ENCODE measurements at regions not wholly inside any gene's neighbourhood (a gene's known extent, or its start where the extent isn't known, plus 50 kb on each side); places are given as distances from the start of the nearest gene placed in this dataset.

DNA sequence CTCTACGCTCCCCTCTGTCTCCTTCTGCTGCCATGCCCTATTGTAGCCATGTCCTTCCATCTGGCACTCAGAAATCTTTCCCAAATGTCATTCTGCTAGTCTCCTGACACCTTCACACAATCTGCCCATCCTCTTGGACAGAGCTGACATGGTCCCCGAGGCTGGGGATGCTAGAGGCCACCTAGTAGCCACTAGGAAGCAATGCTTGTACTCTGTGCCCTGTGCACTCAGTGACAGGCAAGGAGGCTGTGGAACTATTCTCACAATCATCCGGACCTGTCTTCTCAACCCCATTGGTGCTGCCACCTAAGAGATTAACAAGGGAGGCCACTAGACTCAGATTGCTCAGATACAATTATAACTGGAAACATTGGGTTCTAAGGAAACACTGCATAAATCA is 112.6 kb upstream of the TMEM164 start:
- TF ChIP-seq, protein P1, sequence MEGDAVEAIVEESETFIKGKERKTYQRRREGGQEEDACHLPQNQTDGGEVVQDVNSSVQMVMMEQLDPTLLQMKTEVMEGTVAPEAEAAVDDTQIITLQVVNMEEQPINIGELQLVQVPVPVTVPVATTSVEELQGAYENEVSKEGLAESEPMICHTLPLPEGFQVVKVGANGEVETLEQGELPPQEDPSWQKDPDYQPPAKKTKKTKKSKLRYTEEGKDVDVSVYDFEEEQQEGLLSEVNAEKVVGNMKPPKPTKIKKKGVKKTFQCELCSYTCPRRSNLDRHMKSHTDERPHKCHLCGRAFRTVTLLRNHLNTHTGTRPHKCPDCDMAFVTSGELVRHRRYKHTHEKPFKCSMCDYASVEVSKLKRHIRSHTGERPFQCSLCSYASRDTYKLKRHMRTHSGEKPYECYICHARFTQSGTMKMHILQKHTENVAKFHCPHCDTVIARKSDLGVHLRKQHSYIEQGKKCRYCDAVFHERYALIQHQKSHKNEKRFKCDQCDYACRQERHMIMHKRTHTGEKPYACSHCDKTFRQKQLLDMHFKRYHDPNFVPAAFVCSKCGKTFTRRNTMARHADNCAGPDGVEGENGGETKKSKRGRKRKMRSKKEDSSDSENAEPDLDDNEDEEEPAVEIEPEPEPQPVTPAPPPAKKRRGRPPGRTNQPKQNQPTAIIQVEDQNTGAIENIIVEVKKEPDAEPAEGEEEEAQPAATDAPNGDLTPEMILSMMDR (IDR thresholded peaks at IDR 0.05) = no peak
- TF ChIP-seq EZH2 (IDR thresholded peaks at IDR 0.05; ENCODE audit: borderline replicate concordance, insufficient read depth, low read depth, low read length, poor library complexity, severe bottlenecking) = no peak

Data from B cell (primary cell).